HG03196 (cell line): ENCODE measurements at regions not wholly inside any gene's neighbourhood (a gene's known extent, or its start where the extent isn't known, plus 50 kb on each side); places are given as distances from the start of the nearest gene placed in this dataset.
A peak's percentile ranks its signal among the peaks of the same experiment; 100 is the strongest.
"Not testable (repeated sequence)": the region's sequence is repeated elsewhere in the genome, so short reads cannot be mapped to it uniquely, and the experiment has no call there.

Experiments used
- ATAC-seq: cut with Tn5 transposase; IDR thresholded peaks from one replicate; pipeline ENCODE4 v1.9.1; 2021; ENCODE audit not compliant: unreplicated experiment

DNA sequence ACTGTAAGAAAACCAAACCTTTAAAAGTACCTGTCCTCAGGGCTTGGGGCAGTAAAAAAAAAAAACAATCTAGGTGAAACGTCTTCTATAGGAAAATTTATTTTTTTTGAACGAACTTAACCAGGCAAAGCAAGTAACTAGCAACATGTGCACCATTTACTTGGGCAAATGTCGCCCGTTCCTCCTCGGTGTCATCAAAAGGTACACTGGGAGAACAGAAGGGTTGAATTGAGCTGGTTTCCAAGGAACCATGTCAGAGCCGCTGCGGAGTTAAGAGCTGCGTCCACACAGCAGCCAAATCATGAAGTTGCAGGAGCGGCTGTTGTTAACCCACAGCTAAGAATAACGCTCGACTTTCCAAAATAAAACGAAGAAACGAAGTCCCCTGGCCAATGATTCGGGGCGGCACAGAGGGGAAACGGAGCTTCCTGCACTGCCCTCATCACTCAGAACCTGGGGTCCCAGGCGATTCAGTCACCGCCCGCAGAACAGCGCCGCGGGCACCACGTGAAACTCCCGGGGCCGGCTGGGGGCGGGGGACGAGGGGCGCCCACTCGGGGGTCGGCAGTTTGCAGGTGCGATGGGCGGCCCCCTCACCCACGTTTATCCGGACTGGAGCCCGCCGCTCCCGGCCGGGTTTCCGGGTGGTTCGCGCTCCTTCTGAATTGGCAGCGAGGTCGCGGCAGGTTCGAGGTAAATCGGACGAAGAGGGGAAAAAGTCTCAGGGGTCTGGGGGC, 53.6 kb upstream of the PLGLB1 start:
- peak; percentile 16 for ATAC-seq

- peak; percentile 27 for ATAC-seq
Observed at GRCh38 chr2:87075791-87076252, 54.2 kb upstream of the PLGLB1 start.

DNA sequence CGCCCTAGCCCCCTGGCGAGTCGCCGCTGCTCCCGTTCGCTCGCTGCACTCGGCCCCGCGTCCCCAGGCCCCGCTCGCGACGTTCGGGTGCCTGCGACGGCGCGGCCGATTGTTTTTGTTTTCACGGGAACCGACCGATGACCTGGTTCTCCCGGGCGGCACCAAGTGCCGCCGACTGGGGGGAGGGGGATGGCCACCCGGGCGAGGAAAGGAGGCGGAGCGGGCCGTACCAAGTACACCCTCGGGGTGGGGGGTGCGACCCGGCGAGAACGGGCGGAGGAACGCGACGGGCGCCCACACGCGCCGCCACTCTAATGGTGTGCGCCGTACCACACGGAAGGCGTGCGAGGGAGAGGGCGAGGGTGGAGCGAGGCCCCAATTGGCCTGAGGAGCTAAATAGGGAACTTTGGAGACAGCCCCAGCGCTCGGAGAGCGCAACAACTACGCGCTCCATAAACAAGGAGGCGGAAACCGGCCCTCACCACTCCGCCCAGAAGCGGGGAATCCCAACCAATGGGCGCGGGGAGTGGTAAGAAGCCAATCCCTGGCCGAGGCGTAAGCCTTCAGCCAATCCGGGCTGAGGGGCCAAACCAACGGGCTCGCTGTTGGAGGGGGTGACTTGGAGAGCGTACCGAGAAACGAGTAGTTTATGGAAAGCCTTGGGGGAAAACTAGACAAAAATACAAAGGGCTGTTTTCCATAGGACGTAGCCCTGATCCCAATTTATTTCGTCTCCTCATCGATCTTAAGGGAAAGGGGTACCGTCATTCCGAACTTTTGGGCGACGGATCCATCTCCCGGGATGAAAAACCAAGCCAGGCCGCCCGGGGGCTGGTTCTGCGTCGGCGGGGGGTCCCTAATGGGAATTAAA, 54.8 kb upstream of the PLGLB1 start:
- ATAC-seq = peak; percentile 93

DNA sequence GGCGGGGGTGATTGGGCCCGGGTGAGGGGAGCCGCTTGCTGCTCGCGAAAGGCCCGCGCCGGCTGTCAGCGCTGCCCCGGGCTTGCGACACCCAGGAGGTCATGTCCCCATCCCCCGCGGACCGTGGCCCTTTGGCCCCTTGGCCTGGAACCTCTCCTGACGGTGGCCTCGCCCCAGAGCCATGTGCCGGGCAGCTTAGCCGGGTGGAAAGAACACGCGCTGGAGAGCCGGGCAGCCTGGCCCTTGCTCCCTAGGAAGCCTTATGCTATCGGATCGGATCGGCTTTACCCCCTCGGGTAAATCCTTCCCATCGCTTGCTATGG, 55.4 kb upstream of the PLGLB1 start:
- peak; percentile 10 for ATAC-seq

DNA sequence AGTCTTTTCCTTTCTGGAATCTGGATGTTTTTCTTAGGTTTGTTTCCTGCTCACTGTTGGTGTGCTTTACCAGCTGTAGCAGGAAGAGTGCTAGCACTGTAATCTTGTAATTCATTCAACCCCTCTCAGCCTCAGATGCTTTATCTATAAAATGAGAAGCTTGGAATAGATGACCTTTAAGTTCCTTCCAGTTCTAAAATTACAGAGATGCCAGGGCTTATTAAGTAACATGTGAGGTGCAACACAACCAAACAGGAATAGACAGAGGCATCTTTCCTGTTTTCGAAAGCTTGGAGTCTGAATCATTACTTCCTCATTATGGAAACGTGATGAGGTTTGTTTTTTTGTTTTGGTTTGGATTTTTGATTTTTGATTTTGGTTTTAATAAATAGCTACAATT, 60.1 kb upstream of the PLGLB1 start:
- ATAC-seq = not testable (repeated sequence)

GRCh38 chr2:87088079-87088478, 66.4 kb upstream of the PLGLB1 start:
- not testable (repeated sequence) for ATAC-seq

DNA sequence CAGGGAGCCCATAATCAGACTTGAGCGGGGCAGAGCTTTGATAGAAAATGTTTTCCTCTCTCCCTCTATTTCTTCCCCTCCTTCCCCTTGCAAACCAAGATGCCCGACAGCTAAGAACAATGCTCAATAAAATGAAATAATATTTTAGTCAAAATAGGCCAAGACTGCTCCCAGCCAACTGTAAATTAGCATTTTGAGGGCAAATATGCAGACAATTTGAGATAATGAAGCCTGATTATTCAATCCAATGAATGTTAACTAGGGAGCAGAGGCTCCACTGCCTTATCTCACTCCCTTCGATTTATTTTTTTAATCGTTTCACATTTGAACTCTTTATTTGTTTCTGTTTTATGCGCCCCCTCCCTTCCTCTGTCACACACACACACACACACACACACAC, 67.8 kb upstream of the PLGLB1 start:
- not testable (repeated sequence) for ATAC-seq

DNA sequence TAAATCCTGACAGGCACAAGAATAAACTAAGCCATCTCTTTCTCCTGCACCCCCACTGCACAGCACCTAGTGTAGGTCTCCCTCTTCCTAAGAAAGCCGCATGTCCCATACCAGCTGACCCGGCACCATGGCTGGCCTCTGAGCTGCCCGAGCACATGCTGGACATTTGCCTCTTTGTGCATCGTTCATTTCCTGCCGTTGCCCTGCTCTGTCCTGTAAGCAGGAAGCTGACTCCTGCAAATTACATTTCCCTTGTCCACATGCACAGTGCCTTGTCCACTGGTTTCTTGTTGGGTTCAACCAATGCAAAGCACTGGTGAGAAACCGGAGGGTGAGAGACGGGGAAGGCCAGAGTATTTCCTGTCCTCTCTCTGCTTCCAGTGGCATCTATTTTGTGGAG, 71.6 kb upstream of the PLGLB1 start:
- not testable (repeated sequence) for ATAC-seq

DNA sequence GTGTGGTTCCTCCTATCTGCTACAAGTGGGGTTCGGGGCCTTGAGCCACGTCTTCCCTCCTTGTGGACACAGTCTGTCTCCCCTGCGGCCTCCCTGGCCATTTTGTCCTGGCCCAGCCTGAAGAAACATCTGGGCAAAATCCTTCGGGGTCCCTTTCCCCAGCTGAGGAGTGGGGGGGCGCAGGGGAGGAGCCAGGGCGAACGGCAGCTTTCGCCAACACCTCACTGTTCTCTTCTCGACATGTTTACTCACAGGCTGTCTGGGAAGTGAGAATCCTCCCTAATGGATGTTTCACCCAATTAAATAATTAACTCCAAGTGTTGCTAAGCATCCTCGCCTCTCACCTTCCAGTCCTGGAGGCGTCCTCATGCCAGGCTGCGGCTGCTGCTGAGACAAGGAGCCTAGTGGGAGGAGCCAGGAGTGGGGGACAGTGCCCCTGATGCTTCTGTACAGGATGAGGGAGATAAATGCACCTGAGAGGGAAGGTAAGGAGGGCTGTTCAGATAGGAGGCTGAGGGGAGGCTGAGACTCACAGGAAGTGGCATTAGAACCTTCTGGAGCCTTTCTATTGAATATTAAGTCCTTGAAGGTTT, 72.4 kb upstream of the PLGLB1 start:
- not testable (repeated sequence) for ATAC-seq

GRCh38 chr2:87095804-87096203, 74.2 kb upstream of the PLGLB1 start:
- not testable (repeated sequence) for ATAC-seq

DNA sequence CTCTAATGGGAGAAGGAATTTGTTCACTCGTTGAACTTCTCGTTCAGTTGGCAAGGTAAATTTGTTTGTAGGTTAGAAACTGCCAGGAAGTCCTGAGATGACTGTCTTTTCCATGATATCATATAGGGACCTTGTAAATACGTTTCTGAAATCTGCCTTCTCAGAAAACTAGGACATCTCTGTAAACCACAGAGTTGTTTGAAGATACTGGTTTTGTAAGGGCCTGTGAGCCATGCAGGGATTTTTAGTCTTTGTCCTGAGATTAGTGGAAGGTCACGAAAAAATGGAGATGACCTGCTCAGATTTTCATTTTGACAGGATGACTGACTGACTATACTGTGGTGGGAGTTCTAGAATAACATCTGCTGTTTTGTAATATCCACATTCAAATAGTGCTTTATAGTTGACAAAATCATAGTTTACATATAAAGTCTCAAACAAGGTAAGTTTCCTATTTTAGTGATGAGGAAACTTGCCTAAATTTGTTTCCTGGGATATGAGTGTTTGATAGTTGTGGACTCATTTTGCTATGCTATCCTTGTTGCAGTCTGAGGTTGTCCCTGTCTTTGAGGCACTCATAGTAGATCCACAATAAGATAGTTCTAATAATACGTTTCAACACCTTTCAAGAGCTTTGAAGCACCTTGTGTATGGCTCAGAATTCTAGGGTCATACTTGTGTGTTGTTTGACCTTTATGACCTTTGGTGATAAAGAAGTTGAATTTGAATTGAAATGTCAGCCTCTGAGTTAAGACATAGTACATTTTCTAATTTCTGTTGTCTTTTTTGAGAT, 107.3 kb upstream of the PLGLB1 start:
- ATAC-seq = not testable (repeated sequence)

- ATAC-seq = not testable (repeated sequence)
Observed at GRCh38 chr2:87132577-87132976, 110.9 kb upstream of the PLGLB1 start.

- ATAC-seq = not testable (repeated sequence)
Observed at GRCh38 chr2:87151835-87152493, 130.3 kb upstream of the PLGLB1 start.

- ATAC-seq = not testable (repeated sequence)
Observed at GRCh38 chr2:87174454-87174853, 152.8 kb upstream of the PLGLB1 start.

- ATAC-seq = not testable (repeated sequence)
Observed at GRCh38 chr2:87183373-87183772, 161.7 kb upstream of the PLGLB1 start.

- ATAC-seq = not testable (repeated sequence)
Observed at GRCh38 chr2:87184260-87184659, 162.6 kb upstream of the PLGLB1 start.

GRCh38 chr2:87189214-87189613, 167.6 kb upstream of the PLGLB1 start:
- ATAC-seq = not testable (repeated sequence)

DNA sequence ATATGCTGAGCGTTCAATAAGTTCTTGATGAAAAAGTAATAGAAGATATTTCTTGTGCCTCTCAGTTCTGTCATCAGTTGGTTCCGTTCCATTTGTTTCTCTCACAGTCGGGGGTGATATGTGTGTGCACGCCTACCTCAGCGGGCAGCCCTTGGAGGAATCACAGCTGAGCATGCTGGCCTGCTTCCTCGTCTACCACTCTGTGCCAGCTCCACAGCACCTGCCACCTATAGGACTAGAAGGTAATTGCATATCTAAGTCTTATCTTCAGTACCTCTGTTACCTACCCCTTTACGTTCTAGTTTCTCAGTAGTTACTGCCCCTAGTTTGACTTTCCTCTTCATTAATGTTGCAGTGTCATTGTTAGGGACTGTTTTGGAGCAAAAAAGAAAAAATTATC, 171.7 kb upstream of the PLGLB1 start:
- ATAC-seq = not testable (repeated sequence)

GRCh38 chr2:87194254-87194999, 172.8 kb upstream of the PLGLB1 start:
- ATAC-seq = not testable (repeated sequence)
